ENCODE measurements at regions not wholly inside any gene's neighbourhood (a gene's known extent, or its start where the extent isn't known, plus 50 kb on each side); places are given as distances from the start of the nearest gene placed in this dataset.

DNA sequence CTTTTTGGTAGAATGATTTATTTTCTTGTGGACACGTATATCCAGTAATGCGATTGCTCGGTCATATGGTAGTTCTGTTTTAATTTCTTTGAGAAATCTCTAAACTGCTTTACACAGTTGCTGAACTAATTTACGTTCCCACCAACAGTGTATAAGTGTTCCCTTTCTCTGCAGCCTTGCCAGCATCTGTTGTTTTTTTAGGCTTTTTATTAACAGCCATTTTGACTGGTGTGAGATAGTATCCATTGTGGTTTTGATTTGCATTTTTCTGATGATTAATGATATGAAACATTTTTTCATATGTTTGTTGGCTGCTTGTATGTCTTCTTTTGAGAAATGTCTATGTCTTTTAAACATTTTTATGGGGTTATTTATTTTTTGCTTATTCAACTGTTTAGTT is 196.7 kb downstream of the MOXD1 start:
- intact Hi-C loops (cut with micrococcal nuclease), result no loop called here
- ATAC-seq (ENCODE audit: low read depth), result no peak
- Mint-ChIP-seq H3K4me3 (no peak overlapping the region), H3K4me1 (no peaks in the 10 kb centered on the region), H3K9me3 (peaks cover 2% of the 10 kb centered on the region), H3K27ac (no peak overlapping the region), H3K36me3 (ENCODE audit: low read depth) (no peaks in the 10 kb centered on the region), H3K27me3 (peaks cover 5% of the 10 kb centered on the region)
- POLR2A ChIA-PET, result no interaction called here
- TF ChIP-seq, protein P1, sequence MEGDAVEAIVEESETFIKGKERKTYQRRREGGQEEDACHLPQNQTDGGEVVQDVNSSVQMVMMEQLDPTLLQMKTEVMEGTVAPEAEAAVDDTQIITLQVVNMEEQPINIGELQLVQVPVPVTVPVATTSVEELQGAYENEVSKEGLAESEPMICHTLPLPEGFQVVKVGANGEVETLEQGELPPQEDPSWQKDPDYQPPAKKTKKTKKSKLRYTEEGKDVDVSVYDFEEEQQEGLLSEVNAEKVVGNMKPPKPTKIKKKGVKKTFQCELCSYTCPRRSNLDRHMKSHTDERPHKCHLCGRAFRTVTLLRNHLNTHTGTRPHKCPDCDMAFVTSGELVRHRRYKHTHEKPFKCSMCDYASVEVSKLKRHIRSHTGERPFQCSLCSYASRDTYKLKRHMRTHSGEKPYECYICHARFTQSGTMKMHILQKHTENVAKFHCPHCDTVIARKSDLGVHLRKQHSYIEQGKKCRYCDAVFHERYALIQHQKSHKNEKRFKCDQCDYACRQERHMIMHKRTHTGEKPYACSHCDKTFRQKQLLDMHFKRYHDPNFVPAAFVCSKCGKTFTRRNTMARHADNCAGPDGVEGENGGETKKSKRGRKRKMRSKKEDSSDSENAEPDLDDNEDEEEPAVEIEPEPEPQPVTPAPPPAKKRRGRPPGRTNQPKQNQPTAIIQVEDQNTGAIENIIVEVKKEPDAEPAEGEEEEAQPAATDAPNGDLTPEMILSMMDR (IDR thresholded peaks at IDR 0.05), result no peak
- CTCF ChIA-PET, result no interaction called here
- no peak for DNase-seq

- ATAC-seq (ENCODE audit: low read depth) (no peak), DNase-seq (no peak)
- no peaks in the 10 kb centered on the region for H3K27me3 Mint-ChIP-seq
- ChIA-PET CTCF (no interaction called here), POLR2A (no interaction called here)
- H3K36me3 Mint-ChIP-seq (ENCODE audit: low read depth), result no peaks in the 10 kb centered on the region
- no peak overlapping the region for H3K4me3 Mint-ChIP-seq
- H3K4me1 Mint-ChIP-seq, result no peaks in the 10 kb centered on the region
- no peak overlapping the region for H3K27ac Mint-ChIP-seq
- TF ChIP-seq, protein P1 (IDR thresholded peaks at IDR 0.05), result no peak
- peaks cover 2% of the 10 kb centered on the region for H3K9me3 Mint-ChIP-seq
- intact Hi-C loops (cut with micrococcal nuclease), result no loop called here
Measured at GRCh38 chr6:132202574-132202973, 198.7 kb downstream of the MOXD1 start.

DNA sequence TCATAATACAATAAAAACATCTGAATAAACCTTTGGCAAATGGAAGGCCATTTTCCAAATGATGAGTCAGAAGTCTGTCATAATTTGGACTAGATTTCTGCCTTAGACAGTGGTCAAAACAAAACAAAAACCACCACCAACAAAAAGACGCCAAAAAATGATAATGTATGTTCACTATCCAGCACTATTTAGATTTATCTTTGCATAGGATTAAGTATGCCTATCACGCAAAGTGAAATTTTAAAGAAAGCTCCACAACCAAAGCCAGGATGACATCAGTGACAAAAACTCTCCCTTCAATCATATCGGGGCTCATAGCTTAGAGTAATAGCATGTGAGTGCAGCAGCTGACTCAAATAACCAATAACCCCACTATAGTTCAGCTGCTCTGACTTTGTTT is 201.9 kb downstream of the MOXD1 start:
- CTCF ChIA-PET, result no interaction called here
- Mint-ChIP-seq H3K27me3 (no peaks in the 10 kb centered on the region), H3K27ac (no peak overlapping the region), H3K9me3 (peaks cover 2% of the 10 kb centered on the region), H3K4me3 (no peak overlapping the region), H3K36me3 (ENCODE audit: low read depth) (no peaks in the 10 kb centered on the region), H3K4me1 (no peaks in the 10 kb centered on the region)
- POLR2A ChIA-PET, result no interaction called here
- DNase-seq (no peak), ATAC-seq (ENCODE audit: low read depth) (no peak)
- TF ChIP-seq, protein P1 (IDR thresholded peaks at IDR 0.05), result no peak
- intact Hi-C loops (cut with micrococcal nuclease), result no loop called here

DNA sequence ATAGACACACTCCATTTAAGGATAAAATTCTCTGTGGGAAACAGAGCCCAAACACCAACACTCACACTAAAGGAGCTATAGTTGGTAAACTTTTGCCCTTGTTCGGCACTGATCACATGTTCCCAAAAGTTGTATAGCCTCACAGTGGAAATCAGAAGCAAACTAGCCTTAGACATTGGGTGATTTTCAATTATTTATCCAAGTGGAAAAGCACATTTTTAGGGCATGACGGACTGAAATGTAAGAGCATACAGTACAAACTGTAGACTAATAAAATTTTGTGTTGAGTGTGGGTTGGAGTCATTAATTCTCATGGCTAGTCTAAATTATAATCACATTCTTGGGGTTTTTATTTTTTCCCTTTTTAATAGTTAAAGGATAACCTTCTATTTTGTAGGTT is 202.4 kb downstream of the MOXD1 start:
- intact Hi-C loops (cut with micrococcal nuclease), result no loop called here
- CTCF ChIA-PET, result no interaction called here
- POLR2A ChIA-PET, result no interaction called here

DNA sequence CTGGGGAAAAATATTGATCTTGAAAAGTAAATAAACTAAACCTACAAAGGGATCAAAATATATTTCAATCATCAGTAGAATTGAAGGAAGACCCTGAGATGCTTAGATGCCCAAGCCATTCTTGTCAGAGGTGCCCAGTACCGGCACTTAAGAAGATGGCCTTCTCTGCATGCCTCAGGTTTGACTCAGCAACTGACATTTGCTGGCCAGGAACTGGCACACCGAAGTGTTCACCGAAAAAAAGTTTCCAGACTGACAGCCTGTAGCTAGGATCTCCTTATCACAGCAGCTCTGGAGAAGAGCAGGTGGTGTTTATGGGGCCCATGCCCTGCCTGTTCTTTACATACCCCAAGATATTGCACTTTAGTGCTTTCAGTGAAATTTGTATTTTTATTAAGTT is 203.2 kb downstream of the MOXD1 start:
- no peaks in the 10 kb centered on the region for H3K36me3 Mint-ChIP-seq (ENCODE audit: low read depth)
- ATAC-seq (ENCODE audit: low read depth), result no peak
- no peak for DNase-seq
- no peaks in the 10 kb centered on the region for H3K9me3 Mint-ChIP-seq
- POLR2A ChIA-PET, result interaction anchor here (0.7 kb wide), 1 partner anchor 241 kb away, joined by 3 read pairs; no protein-coding TSS in a partner anchor
- no peak overlapping the region for H3K4me3 Mint-ChIP-seq
- no peaks in the 10 kb centered on the region for H3K4me1 Mint-ChIP-seq
- H3K27ac Mint-ChIP-seq, result no peak overlapping the region
- TF ChIP-seq, protein P1 (IDR thresholded peaks at IDR 0.05), result no peak
- intact Hi-C loops (cut with micrococcal nuclease), result no loop called here
- CTCF ChIA-PET, result no interaction called here
- no peaks in the 10 kb centered on the region for H3K27me3 Mint-ChIP-seq

More for the DNA sequence above, 202.4 kb downstream of the MOXD1 start:
- H3K27ac Mint-ChIP-seq, result no peak overlapping the region
- H3K4me3 Mint-ChIP-seq, result no peak overlapping the region
- no peaks in the 10 kb centered on the region for H3K9me3 Mint-ChIP-seq
- H3K4me1 Mint-ChIP-seq, result no peaks in the 10 kb centered on the region
- H3K27me3 Mint-ChIP-seq, result no peaks in the 10 kb centered on the region
- DNase-seq (no peak), ATAC-seq (ENCODE audit: low read depth) (no peak)
- H3K36me3 Mint-ChIP-seq (ENCODE audit: low read depth), result no peaks in the 10 kb centered on the region
- TF ChIP-seq, protein P1 (IDR thresholded peaks at IDR 0.05), result no peak
